Tibial nerve (tissue), 4 donors: ENCODE measurements at regions not wholly inside any gene's neighbourhood (a gene's known extent, or its start where the extent isn't known, plus 50 kb on each side); places are given as distances from the start of the nearest gene placed in this dataset.

ENCODE experiments used
- DNase-seq, 2 donors: peaks; one replicate each; pipeline ENCODE4 v3.0.0-alpha.2; 2019; ENCODE audit warnings: low spot score in 2 of 2
- H3K27ac ChIP-seq, 4 donors: fragments of 200-600 bp; sonication (generic) in 3 of 4; one replicate each; pipeline ENCODE4 v1.5.1; 2017 to 2019; ENCODE audit warnings: mild to moderate bottlenecking in 1 of 4
- H3K27me3 ChIP-seq, 2 donors: fragments of 200-600 bp; sonication (generic) in 1 of 2; one replicate each; pipeline versions ENCODE4 v1.5.1 to v1.6.0; 2017 to 2019
- H3K36me3 ChIP-seq, 3 donors: fragments of 200-600 bp; sonication (generic); one replicate each; pipeline ENCODE4 v1.5.1; 2018 to 2019
- H3K4me1 ChIP-seq, 4 donors: fragments of 200-600 bp; sonication (generic) in 3 of 4; one replicate each; pipeline ENCODE4 v1.5.1; 2017 to 2019
- H3K4me3 ChIP-seq, 4 donors: fragments of 200-600 bp; sonication (generic) in 3 of 4; one replicate each; pipeline ENCODE4 v1.5.1; 2017 to 2019; ENCODE audit warnings: mild to moderate bottlenecking in 1 of 4, moderate library complexity in 1 of 4
- H3K9me3 ChIP-seq, 4 donors: fragments of 200-600 bp; sonication (generic) in 3 of 4; one replicate each; pipeline ENCODE4 v1.5.1; 2017 to 2019
- EP300 ChIP-seq, 2 donors: sonication (generic); formaldehyde crosslinking; IDR thresholded peaks; one replicate each; pipeline ENCODE4 v1.6.1; 2017; ENCODE audit warnings: antibody characterized with exemption in 2 of 2, mild to moderate bottlenecking in 1 of 2
- POLR2A ChIP-seq, 2 donors: fragments of 450-650 bp; IDR thresholded peaks; one replicate each; pipeline ENCODE4 v1.6.1; 2017; ENCODE audit warnings: antibody characterized with exemption in 2 of 2, mild to moderate bottlenecking in 2 of 2, moderate library complexity in 2 of 2
- WGBS, 2 donors: methylation state at CpG; one replicate each; pipeline ENCODE4 v1.1.5; 2018; 5-methylcytosine and 5-hydroxymethylcytosine counted together
- TF ChIP-seq, protein P1 (sequence below), 5 experiments: fragments of 200-600 bp in 3 of 5; fragments of 450-650 bp in 2 of 5; sonication (generic) in 3 of 5; IDR thresholded peaks; one replicate each; pipeline ENCODE4 v1.5.1; 2016 to 2019; ENCODE audit warnings: antibody characterized with exemption in 5 of 5, mild to moderate bottlenecking in 3 of 5, moderate library complexity in 2 of 5

DNA sequence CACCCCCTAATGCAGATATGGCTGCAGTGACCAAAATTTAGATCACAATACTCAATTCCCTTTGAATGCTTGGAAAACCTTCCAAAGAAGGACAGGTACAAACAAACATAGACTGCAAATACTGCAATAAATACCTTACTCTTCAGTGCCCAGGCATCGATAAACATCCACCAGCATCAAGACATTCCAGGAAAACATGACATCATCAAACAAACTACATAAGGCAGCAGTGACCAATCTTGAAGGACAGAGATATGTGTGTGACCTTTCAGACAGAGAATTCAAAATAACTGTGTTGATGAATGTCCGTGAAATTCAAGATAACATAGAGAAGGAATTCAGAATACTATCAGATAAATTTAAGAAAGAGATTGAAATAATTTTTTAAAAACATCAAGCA lies 488.6 kb downstream of the TLR4 start:
- Histone ChIP-seq H3K4me1 (no peaks in the 10 kb centered on the region), H3K36me3 (no peaks in the 10 kb centered on the region), H3K9me3 (peaks cover 0 to 28% (median 1%) of the 10 kb centered on the region in 4 donors), H3K27me3 (no peaks in the 10 kb centered on the region), H3K4me3 (no peak overlapping the region), H3K27ac (no peak overlapping the region)
- no peak for DNase-seq
- no peak for TF ChIP-seq POLR2A (IDR thresholded peaks at IDR 0.05)
- no peak for TF ChIP-seq EP300 (IDR thresholded peaks at IDR 0.05)
- TF ChIP-seq, protein P1, sequence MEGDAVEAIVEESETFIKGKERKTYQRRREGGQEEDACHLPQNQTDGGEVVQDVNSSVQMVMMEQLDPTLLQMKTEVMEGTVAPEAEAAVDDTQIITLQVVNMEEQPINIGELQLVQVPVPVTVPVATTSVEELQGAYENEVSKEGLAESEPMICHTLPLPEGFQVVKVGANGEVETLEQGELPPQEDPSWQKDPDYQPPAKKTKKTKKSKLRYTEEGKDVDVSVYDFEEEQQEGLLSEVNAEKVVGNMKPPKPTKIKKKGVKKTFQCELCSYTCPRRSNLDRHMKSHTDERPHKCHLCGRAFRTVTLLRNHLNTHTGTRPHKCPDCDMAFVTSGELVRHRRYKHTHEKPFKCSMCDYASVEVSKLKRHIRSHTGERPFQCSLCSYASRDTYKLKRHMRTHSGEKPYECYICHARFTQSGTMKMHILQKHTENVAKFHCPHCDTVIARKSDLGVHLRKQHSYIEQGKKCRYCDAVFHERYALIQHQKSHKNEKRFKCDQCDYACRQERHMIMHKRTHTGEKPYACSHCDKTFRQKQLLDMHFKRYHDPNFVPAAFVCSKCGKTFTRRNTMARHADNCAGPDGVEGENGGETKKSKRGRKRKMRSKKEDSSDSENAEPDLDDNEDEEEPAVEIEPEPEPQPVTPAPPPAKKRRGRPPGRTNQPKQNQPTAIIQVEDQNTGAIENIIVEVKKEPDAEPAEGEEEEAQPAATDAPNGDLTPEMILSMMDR (IDR thresholded peaks at IDR 0.05): no peak
- WGBS, 2 donors: 88 to 91% methylated on average over 2 of the region's 2 CpGs

DNA sequence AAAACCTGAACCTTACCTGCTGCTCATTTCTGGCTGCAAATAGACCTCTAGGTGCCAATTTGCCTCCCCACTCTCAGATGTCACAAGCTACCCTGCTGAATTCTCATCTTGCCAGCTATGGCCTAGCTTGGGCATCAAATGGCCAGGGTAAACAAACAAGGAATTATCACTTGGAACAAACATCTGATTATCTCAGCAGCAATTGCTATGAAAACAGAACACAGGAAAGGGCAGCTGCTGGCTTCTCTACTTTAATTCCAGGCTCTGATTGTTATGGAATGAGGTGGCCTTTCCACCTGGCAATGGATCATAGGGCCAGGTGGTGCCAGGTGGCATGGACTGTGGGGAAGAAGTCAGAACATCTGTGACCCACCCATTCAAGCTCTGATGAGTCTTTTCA lies 505.1 kb downstream of the TLR4 start:
- no peaks in the 10 kb centered on the region for H3K4me1 ChIP-seq
- H3K36me3 ChIP-seq: no peaks in the 10 kb centered on the region
- TF ChIP-seq, protein P1 (IDR thresholded peaks at IDR 0.05): no peak
- no peak for TF ChIP-seq EP300 (IDR thresholded peaks at IDR 0.05)
- no peak for TF ChIP-seq POLR2A (IDR thresholded peaks at IDR 0.05)
- H3K27me3 ChIP-seq: no peaks in the 10 kb centered on the region
- no peak overlapping the region for H3K27ac ChIP-seq
- H3K9me3 ChIP-seq: no peaks in the 10 kb centered on the region
- DNase-seq: no peak
- no peak overlapping the region for H3K4me3 ChIP-seq

DNA sequence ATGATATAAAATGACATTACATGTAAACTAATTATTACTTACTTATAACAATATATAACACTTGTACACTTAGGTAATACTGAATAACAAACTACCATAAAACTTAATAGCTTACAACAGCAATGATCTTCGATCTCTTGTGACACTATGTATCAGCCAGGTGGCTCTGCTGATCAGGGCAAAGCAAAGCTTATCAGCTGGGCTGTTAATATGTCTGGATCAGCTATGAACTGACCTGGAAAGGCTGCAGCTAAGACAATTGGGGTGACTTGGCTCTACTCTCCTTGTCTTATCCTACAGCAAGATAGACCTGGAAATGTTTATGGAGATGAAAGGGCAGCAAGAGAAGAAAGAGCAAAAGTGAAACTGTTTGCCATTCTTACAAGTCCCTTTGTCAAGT lies 511.3 kb downstream of the TLR4 start:
- H3K4me3 ChIP-seq: no peak overlapping the region
- no peaks in the 10 kb centered on the region for H3K4me1 ChIP-seq
- H3K9me3 ChIP-seq: no peaks in the 10 kb centered on the region
- H3K27me3 ChIP-seq: no peaks in the 10 kb centered on the region
- 85% methylated on average over 1 of the region's 1 CpG for WGBS, 2 donors
- no peak for DNase-seq
- TF ChIP-seq POLR2A (IDR thresholded peaks at IDR 0.05): no peak
- H3K36me3 ChIP-seq: no peaks in the 10 kb centered on the region
- no peak overlapping the region for H3K27ac ChIP-seq

DNA sequence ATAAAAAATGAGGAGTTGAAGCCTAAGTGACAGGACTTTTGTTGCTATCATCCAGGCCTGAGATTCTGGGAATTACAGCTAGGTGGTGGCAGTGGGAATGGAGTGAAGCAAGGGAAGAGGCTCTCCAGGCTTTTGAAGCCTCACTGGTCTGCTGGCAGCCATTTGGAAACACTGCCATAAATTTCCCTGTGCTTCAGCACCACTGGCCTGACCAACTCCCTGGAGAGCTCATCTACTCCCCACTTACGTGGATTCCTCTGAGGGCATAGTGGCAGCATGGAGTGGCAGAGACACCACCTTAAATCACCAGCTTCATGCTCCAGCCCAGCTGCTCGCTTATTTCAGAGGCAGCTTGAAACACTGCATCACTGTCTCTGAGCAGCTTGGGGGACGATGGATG lies 518.2 kb downstream of the TLR4 start:
- H3K9me3 ChIP-seq: no peaks in the 10 kb centered on the region
- WGBS, 2 donors: 52 to 55% methylated on average over 3 of the region's 3 CpGs
- H3K4me3 ChIP-seq: no peak overlapping the region
- H3K27ac ChIP-seq: no peak overlapping the region
- no peak for DNase-seq
- no peaks in the 10 kb centered on the region for H3K36me3 ChIP-seq
- H3K27me3 ChIP-seq: no peaks in the 10 kb centered on the region
- no peaks in the 10 kb centered on the region for H3K4me1 ChIP-seq
- TF ChIP-seq, protein P1 (IDR thresholded peaks at IDR 0.05): no peak
- TF ChIP-seq POLR2A (IDR thresholded peaks at IDR 0.05): no peak
- no peak for TF ChIP-seq EP300 (IDR thresholded peaks at IDR 0.05)

DNA sequence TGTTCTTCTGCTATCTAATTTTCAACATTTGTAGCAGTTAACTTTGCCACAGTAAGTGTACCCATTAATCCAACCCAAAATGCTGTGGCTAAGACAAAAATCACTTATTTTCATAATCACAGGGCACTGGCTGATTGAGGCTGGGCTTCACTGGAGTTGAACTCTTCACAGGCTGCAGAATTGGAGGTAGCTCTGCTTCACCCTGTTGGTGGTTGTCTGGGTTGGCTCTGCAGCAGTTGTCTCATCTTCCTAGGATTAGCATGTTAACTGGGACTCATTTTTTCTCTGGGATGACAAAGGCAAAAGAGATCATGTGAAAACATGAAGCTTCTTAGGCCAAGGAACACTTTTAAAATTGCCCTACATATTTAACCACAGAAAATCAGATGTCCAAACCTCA lies 518.9 kb downstream of the TLR4 start:
- TF ChIP-seq EP300 (IDR thresholded peaks at IDR 0.05): no peak
- TF ChIP-seq, protein P1 (IDR thresholded peaks at IDR 0.05): no peak
- no peak for TF ChIP-seq POLR2A (IDR thresholded peaks at IDR 0.05)
- Histone ChIP-seq H3K27me3 (no peaks in the 10 kb centered on the region), H3K27ac (no peak overlapping the region)

DNA sequence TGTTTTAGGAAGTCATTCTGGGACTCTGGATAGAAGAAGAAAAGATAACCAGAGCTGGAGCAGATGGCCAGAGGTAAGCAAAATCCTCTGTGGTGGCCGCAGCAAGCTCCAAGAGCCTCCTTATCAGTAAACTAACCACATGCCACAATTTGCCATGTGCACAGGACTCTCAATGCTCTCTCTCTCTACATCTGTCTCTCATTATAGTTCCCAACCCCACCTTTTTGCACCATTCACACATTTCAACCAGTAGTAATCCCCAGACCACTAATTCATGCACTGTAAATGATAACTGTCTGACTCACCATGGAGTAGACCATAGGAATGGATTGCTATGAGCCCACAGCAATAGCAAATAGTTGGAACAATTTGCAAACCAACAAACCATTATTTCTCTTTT lies 526.1 kb downstream of the TLR4 start:
- WGBS, 2 donors: 41 to 43% methylated on average over 1 of the region's 1 CpG
- Histone ChIP-seq H3K27me3 (no peaks in the 10 kb centered on the region), H3K36me3 (no peaks in the 10 kb centered on the region), H3K4me1 (no peaks in the 10 kb centered on the region), H3K4me3 (no peak overlapping the region), H3K27ac (no peak overlapping the region), H3K9me3 (no peaks in the 10 kb centered on the region)
- TF ChIP-seq, protein P1 (IDR thresholded peaks at IDR 0.05): no peak
- TF ChIP-seq EP300 (IDR thresholded peaks at IDR 0.05) (no peak), POLR2A (IDR thresholded peaks at IDR 0.05) (no peak)
- no peak for DNase-seq

More for the DNA sequence above, 518.9 kb downstream of the TLR4 start:
- no peak for DNase-seq
- Histone ChIP-seq H3K4me3 (no peak overlapping the region), H3K36me3 (no peaks in the 10 kb centered on the region), H3K4me1 (no peaks in the 10 kb centered on the region), H3K9me3 (no peaks in the 10 kb centered on the region)
